GM19455 (cell line): ENCODE measurements at regions not wholly inside any gene's neighbourhood (a gene's known extent, or its start where the extent isn't known, plus 50 kb on each side); places are given as distances from the start of the nearest gene placed in this dataset.
"Not testable (repeated sequence)": the region's sequence is repeated elsewhere in the genome, so short reads cannot be mapped to it uniquely, and the experiment has no call there.

Experiments used
- ATAC-seq: cut with Tn5 transposase; IDR thresholded peaks from one replicate; pipeline ENCODE4 v1.9.1; 2021; ENCODE audit not compliant: unreplicated experiment

DNA sequence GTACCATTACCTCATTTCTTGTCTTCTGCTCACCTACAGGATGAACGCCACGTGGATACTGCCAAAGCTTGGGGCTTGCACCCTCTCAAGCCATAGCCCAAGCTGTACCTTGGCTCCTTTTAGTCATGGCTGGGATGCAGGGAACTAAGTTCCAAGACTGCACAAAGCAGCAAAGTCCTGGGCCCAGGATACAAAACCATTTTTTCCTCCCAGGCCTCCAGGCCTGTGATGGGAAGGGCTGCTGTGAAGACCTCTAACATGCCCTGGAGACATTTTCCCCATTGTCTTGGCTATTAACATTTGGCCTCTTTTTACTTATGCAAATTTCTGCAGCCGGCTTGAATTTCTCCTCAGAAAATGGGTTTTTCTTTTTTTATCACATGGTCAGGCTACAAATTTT lies 795.1 kb upstream of the VRK2 start:
- not testable (repeated sequence) for ATAC-seq

DNA sequence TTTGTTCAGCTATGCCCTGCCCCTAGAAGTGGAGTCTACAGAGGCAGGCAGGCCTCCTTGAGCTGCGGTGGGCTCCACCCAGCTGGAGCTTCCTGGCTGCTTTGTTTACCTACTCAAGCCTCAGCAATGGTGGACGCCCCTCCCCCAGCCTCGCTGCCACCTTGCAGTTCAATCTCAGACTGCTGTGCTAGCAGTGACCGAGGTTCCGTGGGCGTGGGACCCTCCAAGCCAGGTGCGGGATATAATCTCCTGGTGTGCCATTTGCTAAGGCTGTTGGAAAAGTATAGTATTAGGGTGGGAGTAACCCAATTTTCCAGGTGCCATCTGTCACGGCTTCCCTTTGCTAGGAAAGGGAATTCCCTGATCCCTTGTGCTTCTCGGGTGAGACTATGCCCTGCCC lies 770.2 kb upstream of the VRK2 start:
- ATAC-seq: not testable (repeated sequence)

DNA sequence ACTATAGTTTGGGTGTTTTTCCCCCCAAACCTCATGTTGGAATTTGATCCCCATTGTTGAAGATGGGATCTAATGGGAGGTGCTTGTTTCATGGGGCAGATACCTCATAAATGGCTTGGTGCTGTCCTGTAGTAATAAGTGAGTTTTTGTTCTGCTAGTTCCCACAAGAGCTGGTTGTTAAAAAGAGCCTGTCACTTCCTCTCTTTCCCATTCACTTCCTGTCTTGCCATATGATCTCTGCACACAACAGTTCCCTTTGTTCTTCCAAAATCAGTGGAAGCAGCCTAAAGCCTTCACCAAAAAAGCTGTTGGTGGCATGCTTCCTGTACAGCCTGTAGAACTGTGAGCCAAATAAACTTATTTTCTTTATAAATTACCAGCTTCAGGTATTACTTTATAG lies 768.2 kb upstream of the VRK2 start:
- ATAC-seq: no peak

GRCh38 chr2:57291209-57291608 lies 755.4 kb upstream of the VRK2 start:
- no peak for ATAC-seq

DNA sequence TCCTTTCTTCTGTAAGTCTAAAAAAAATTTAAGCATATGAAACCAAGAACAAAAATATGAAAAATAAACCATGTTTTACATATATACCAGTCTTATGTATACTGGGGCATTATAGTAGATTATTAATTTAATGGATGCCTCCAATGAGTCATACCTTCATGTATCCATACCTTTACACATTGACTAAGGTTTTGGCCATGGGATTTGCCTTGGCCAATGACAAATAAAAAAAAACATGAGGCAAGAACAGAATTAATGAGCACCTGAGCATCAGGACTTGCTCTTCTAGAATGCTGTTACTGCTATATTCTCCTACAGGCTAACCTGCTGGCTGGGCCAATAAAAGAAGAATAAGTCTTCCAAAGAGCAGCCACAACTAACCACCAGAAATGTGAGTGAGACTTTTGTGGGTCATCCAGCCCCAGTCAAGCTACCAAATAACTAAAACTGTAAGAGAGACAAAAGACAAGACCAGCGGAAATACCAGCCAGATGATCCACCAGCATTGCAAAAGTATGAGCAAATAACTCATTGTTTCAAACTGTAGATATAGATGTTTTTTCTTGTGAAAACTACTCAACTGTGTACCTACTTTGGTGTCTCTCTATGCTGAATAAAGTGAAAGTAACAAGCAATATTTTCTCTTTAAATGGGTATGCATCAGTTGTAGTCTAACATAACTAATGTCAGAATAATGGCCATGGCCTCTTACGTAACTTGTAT lies 749.6 kb upstream of the VRK2 start:
- ATAC-seq: no peak

- no peak for ATAC-seq
These were observed 732.9 kb upstream of the VRK2 start for GRCh38 chr2:57313678-57314077.

DNA sequence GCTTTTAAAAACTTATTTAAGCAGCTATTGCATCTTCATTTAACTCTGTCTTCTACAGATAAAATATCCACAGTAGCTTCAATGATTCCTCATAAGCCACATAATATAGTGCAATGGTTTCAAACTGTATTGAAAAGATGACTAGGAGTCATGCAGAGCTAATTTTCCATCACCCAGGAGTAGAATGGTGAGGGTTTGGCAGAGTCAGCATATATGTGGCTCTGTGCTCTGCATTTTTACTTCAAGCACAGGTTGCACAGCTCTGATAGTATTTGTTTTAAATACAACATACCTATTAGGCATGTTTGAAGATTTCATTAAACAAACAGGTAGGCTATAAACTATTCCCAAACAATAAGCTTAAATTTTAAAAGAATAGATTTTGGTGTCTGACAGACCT lies 731.9 kb upstream of the VRK2 start:
- no peak for ATAC-seq

DNA sequence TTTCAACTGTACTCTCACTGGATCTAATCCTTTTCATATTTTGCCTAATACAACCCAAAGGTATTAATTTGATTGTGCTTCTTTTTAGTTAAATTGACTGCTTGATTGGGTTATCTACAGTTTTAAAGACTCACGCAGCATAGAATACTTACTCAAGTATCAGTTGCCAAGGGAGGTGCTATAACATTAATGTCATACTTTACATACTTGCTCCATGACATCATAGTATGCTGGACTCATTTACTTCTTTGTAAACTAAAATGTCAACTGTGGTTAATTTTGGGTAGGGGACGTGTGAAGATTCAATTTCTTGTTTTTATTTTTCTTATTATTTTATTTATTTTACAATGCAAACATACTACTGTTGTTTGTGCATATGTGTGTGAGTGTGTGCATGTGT lies 716.2 kb upstream of the VRK2 start:
- ATAC-seq: no peak

DNA sequence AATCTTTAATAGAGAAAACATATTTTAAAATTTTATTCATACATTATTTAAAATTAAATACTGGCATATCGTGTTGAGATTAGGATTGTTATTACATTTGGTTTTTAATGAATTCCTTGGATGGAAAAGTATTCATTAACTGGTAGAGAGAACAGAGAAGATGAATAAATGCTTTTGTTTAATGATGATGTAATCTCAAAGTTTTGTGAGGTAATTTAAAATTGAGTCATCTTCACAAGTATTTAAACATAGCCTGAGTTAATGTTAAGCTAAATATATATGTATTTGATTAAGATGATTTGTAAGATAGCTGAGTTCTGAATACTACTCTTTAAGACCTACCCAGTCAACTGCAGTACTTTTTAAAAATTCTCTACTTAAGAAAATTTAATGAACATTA lies 713.4 kb upstream of the VRK2 start:
- ATAC-seq: no peak

DNA sequence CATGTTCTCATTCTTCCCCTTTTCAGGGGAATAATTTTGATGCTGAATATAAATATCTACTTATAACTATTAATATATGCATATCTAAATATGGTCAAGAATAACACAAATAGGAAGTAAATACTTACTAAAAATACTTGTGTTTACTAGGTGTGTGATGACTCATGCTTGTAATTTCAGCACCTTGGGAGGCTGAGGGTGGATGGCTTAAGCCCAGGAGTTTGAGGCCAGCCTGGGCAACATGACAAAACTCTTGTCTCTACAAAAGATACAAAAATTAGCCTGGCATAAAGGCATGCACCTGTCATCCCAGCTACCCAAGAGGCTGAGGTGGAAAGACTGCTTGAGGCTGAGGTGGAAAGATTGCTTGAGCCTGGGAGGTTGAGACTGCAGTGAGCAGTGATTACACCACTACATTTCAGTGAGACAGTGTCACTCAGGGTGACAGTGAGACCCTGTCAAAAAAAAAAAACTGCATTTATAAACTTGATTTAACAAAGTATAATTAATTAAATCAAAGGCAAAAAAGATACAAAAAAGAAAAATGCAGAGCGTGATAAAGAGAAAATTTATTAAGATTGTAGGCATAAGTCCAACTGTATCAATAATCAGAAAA lies 703.1 kb upstream of the VRK2 start:
- no peak for ATAC-seq

DNA sequence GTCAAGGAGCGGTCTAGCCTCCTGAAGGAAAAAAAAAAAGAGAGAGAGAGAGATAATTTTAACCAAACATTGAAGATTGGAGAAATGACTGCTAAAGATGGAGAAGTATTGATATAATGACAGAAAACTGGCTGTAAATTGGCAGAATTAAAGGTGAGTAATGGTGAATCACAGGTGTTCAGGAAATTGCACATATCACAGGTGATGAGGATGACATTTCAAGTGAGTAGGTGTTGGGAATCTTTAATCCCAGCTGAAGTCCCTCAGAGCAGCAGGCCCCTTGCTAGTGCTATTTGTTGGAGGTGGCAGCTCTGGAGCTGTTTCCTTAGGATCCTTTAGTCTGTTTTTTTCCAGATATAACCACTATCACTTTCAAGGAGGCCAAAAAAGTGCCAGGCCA lies 678.4 kb upstream of the VRK2 start:
- ATAC-seq: no peak

DNA sequence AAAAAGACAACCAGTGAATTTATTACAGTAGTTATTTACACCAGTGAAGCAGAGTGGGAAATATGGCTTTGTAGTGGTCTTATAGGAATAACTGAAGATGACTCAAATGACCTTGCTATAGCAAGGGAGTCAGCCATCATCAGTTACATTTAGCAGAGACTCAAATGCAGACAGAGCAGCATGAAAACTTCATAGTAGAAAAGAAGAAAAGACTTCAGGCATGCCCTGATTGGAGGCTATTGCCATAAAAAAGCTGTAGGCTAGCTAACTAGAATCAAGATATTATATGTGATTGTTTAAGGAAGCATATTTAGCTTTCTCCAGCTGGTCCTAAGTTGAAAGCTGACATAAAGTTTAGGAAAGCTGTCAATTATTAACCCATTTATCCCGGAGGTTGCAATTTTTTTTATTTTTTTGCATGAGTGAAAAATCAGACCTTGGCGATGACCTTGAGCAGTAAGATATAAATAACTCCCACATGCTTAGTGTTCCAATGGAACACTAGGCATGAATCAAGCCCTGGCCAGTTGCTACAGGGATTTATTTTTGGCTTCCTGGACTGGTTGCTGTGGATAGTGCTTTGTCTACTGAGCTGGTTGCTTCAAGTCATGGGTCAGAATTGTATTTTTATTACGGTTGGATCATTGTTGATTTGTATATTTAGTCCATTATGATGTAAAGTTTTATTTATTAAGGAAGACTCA lies 675.6 kb upstream of the VRK2 start:
- ATAC-seq: no peak

DNA sequence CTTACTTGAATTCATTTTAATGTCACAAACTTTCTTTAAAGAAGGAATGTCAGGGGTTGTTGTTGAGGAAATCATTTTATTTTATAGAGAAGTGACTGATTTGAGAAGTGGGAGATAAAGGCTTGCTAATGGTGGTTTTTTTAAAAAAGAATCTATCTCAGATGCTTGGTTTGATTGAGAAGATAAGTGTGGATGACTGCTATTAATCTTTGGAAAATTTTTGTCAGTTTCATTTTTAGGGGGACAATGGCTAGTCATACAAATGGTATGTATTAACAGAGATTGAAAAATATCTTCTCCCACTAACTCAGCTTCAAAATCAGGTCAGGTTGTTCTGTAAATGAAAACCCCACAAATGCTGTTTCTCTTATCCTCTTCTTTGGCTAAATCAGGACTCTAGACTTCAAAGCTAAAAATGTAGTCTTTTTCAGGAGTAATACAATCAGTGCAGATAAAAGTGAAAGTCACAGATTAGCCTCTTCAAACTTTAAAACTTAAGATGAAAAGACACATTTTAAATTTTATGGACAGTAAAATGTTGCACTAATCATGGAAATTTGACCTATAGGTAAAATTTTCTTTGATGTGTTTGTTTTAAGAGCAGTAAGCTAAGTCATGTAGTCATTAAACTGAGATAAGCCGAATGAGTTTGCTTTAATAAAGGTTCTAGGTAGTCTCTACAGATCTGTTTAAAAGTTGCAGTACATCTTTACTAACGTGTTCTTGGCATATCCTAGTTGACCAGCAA lies 674.2 kb upstream of the VRK2 start:
- no peak for ATAC-seq

- no peak for ATAC-seq
These were observed 673.1 kb upstream of the VRK2 start for GRCh38 chr2:57373530-57373929.

GRCh38 chr2:57376985-57377384 lies 669.6 kb upstream of the VRK2 start:
- ATAC-seq: no peak

- ATAC-seq: no peak
These were observed 660.3 kb upstream of the VRK2 start for GRCh38 chr2:57386305-57386704.

DNA sequence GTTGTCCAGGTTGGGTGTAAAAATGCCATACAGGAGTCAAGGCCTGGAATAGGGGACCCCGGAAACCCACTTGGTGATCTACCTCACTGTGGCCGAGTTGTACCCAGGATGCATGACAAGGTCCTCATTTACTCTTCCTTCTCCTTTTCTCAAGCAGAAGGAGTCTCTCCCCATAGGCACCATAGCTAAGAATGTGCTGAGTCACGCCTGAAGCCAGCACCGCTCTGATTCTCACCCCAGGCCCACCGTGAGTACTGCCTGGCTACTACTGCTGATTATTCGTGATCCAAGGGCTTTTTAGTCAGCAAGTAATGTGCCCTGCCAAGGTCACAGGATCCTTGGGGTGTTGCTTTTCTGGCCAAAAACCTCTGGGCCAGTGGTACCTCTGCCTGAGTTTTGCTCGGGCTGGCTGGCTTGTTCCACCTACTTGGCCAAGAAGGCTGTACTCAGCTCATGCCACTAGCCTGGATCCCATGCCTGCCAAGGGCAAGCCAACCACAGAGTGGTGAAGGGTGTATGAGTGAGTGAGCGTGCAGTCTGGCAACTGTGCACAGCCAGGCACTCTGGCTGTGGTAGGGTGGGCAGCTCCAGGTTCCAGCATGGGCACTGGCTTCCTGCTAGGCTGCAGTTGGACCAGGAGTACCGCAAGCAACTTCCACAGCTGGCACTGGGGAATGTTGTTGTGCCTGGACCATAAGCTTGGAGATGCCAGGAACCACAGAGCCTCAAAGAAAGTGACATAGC lies 650.1 kb upstream of the VRK2 start:
- no peak for ATAC-seq

DNA sequence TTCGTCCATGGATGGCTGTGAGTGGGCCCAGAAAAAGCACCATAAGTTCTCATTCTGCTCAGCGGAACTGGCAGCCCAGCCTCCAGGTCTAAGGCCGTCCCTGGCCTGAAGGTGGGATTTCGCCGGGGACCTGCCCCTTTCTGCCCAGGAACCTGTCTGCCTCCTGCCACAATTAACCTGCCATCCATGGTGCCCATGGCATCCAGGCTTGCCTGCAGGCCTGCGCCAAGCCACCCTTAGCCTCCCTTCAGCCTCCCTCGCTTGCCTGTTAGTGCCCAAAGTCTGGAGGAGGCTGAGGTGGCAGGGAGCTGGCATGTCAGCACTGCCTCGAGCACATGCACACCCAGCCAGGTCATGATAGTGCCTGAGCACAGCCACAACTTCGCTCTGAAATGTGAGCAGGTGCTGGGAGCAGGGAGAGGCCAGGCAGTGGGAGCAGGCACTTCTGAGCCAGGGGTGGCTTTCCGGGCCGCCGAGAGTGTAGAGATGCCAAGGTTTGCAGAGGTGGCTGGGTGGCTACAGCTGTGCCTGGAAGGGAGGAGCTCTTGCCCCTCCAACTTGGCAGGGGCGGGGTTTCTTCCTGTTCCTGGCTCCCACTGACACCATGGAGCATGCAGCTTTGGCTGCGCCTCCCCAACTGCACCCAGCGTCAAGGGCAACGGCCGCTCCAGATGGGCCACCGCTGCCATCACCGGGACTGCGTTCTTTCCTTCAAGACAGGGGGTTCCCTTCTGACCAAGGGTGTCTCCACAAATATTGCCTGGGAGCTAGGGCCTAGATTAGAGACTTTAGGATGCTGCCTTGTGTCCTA lies 648.9 kb upstream of the VRK2 start:
- no peak for ATAC-seq

DNA sequence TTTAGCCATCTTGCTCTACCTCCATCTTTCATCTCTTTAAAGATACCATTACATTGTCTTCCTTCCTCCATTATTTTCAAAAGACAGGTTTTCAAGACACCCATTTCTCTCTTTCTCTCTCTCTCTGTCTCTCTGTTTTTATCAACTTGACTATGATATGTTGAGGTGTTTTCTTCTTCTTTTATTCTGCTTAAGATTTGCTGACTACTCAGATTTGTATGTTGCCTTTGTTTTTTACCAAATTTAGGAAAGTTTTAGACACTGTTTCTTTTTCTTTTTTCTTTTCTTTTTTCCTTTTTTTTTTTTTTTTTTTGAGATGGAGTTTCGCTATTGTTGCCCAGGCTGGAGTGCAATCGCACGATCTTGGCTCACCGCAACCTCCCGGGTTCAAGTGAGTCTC lies 647.5 kb upstream of the VRK2 start:
- no peak for ATAC-seq

- ATAC-seq: no peak
These were observed 644.5 kb upstream of the VRK2 start for GRCh38 chr2:57402096-57402495.
